Cardiac muscle cell (in vitro differentiated cells and primary cell): ENCODE measurements at regions not wholly inside any gene's neighbourhood (a gene's known extent, or its start where the extent isn't known, plus 50 kb on each side); places are given as distances from the start of the nearest gene placed in this dataset.
A peak's percentile ranks its signal among the peaks of the same experiment; 100 is the strongest.

Experiments
- DNase-seq, 2 donors: peaks; one replicate each; pipeline versions ENCODE4 v3.0.0 to v3.0.0-alpha.2; 2010 to 2017; ENCODE audit warnings: low read depth in 1 of 2, low spot score in 1 of 2
- H3K27ac ChIP-seq: fragments of 200-600 bp; sonication (generic); 2 replicates; pipeline ENCODE4 v1.5.1; 2016
- H3K27me3 ChIP-seq: fragments of 200-600 bp; sonication (generic); 2 replicates; pipeline ENCODE4 v1.6.0; 2016; ENCODE audit warnings: control low read depth
- H3K36me3 ChIP-seq: fragments of 200-600 bp; sonication (generic); 2 replicates; pipeline ENCODE4 v1.5.1; 2016; ENCODE audit warnings: control low read depth
- H3K4me1 ChIP-seq: fragments of 200-600 bp; sonication (generic); 2 replicates; pipeline ENCODE4 v1.8.1; 2017; ENCODE audit warnings: low read depth, mild to moderate bottlenecking, mixed run types
- H3K4me3 ChIP-seq: fragments of 200-600 bp; sonication (generic); 2 replicates; pipeline ENCODE4 v1.5.1; 2016; ENCODE audit warnings: mild to moderate bottlenecking
- H3K9me3 ChIP-seq: fragments of 200-600 bp; sonication (generic); 2 replicates; pipeline ENCODE4 v1.5.1; 2017; ENCODE audit warnings: low read depth, mild to moderate bottlenecking, control low read depth
- CTCF ChIP-seq: IDR thresholded peaks from 2 replicates; pipeline ENCODE4 v1.5.1; 2012; ENCODE audit warnings: low read depth, mild to moderate bottlenecking, low read length

- Histone ChIP-seq H3K4me3 (no peak overlapping the region), H3K36me3 (no peaks in the 10 kb centered on the region), H3K27me3 (no peaks in the 10 kb centered on the region), H3K27ac (peak overlapping the region; percentile 44), H3K9me3 (no peaks in the 10 kb centered on the region), H3K4me1 (peaks cover 12% of the 10 kb centered on the region)
- DNase-seq: peak; percentile 50 to 82
- peak; percentile 46 for TF ChIP-seq CTCF
Measured at GRCh38 chr7:137091396-137091795, 222.9 kb downstream of the CHRM2 start.

- H3K27ac ChIP-seq: no peak overlapping the region
- DNase-seq: no peak
- peaks cover 36% of the 10 kb centered on the region for H3K4me1 ChIP-seq
- H3K9me3 ChIP-seq: no peaks in the 10 kb centered on the region
- no peak for TF ChIP-seq CTCF
- no peak overlapping the region for H3K4me3 ChIP-seq
- H3K27me3 ChIP-seq: no peaks in the 10 kb centered on the region
- H3K36me3 ChIP-seq: no peaks in the 10 kb centered on the region
Measured at GRCh38 chr7:137086896-137087295, 218.4 kb downstream of the CHRM2 start.

GRCh38 chr7:137084607-137085380 lies 216.3 kb downstream of the CHRM2 start:
- H3K27ac ChIP-seq: peak overlapping the region; percentile 60

GRCh38 chr7:137082391-137082790 lies 213.9 kb downstream of the CHRM2 start:
- Histone ChIP-seq H3K4me3 (no peak overlapping the region), H3K4me1 (peaks cover 38% of the 10 kb centered on the region), H3K9me3 (no peaks in the 10 kb centered on the region), H3K27ac (no peak overlapping the region), H3K27me3 (no peaks in the 10 kb centered on the region), H3K36me3 (no peaks in the 10 kb centered on the region)
- no peak for TF ChIP-seq CTCF
- no peak for DNase-seq

More at GRCh38 chr7:137084607-137085380, 216.3 kb downstream of the CHRM2 start:
- no peak for DNase-seq
- Histone ChIP-seq H3K36me3 (no peaks in the 10 kb centered on the region), H3K4me3 (no peak overlapping the region), H3K27me3 (no peaks in the 10 kb centered on the region), H3K4me1 (peaks cover 35% of the 10 kb centered on the region), H3K9me3 (no peaks in the 10 kb centered on the region)
- no peak for TF ChIP-seq CTCF

GRCh38 chr7:137081321-137082093 lies 213.1 kb downstream of the CHRM2 start:
- Histone ChIP-seq H3K27me3 (no peaks in the 10 kb centered on the region), H3K27ac (no peak overlapping the region), H3K4me1 (peaks cover 45% of the 10 kb centered on the region), H3K9me3 (no peaks in the 10 kb centered on the region), H3K36me3 (no peaks in the 10 kb centered on the region), H3K4me3 (no peak overlapping the region)
- peak; percentile 43 to 97 for DNase-seq
- TF ChIP-seq CTCF: no peak
